8988T (cell line): ENCODE measurements at regions not wholly inside any gene's neighbourhood (a gene's known extent, or its start where the extent isn't known, plus 50 kb on each side); places are given as distances from the start of the nearest gene placed in this dataset.
"Not testable (repeated sequence)": the region's sequence is repeated elsewhere in the genome, so short reads cannot be mapped to it uniquely, and the experiment has no call there.

ENCODE experiments used
- DNase-seq: peaks from one replicate; pipeline ENCODE4 v3.0.0; 2011

GRCh38 chr15:70522323-70522966 is 240.9 kb downstream of the UACA start:
- DNase-seq: no peak

GRCh38 chr15:70521576-70522322 is 241.6 kb downstream of the UACA start:
- DNase-seq: no peak

GRCh38 chr15:70519616-70520015 is 243.7 kb downstream of the UACA start:
- no peak for DNase-seq

GRCh38 chr15:70519004-70519365 is 244.4 kb downstream of the UACA start:
- no peak for DNase-seq

GRCh38 chr15:70518201-70519003 is 245.0 kb downstream of the UACA start:
- no peak for DNase-seq

GRCh38 chr15:70517194-70517590 is 246.2 kb downstream of the UACA start:
- DNase-seq: no peak

GRCh38 chr15:70516408-70517193 is 246.8 kb downstream of the UACA start:
- DNase-seq: no peak

GRCh38 chr15:70514251-70514650 is 249.1 kb downstream of the UACA start:
- no peak for DNase-seq

GRCh38 chr15:70513819-70514218 is 249.5 kb downstream of the UACA start:
- no peak for DNase-seq

GRCh38 chr15:70512772-70513362 is 250.5 kb downstream of the UACA start:
- DNase-seq: peak; percentile 48

- not testable (repeated sequence) for DNase-seq
These were observed 251.3 kb downstream of the UACA start for GRCh38 chr15:70511972-70512587.

GRCh38 chr15:70510433-70510832 is 252.9 kb downstream of the UACA start:
- no peak for DNase-seq

- DNase-seq: no peak
These were observed 253.6 kb downstream of the UACA start for GRCh38 chr15:70509731-70510143.

- no peak for DNase-seq
These were observed 254.1 kb downstream of the UACA start for GRCh38 chr15:70509282-70509662.

GRCh38 chr15:70508561-70509281 is 254.6 kb downstream of the UACA start:
- DNase-seq: no peak

- no peak for DNase-seq
These were observed 255.5 kb downstream of the UACA start for GRCh38 chr15:70507772-70508371.

- no peak for DNase-seq
These were observed 257.1 kb downstream of the UACA start for GRCh38 chr15:70505936-70506912.

GRCh38 chr15:70505411-70505919 is 257.9 kb downstream of the UACA start:
- DNase-seq: no peak

GRCh38 chr15:70504988-70505387 is 258.4 kb downstream of the UACA start:
- DNase-seq: no peak
